Skeletal muscle tissue (tissue), 3 donors: ENCODE measurements at regions not wholly inside any gene's neighbourhood (a gene's known extent, or its start where the extent isn't known, plus 50 kb on each side); places are given as distances from the start of the nearest gene placed in this dataset.

ENCODE experiments used
- H3K27ac ChIP-seq: one replicate; pipeline ENCODE4 v1.7.0; 2013; ENCODE audit warnings: mild to moderate bottlenecking, low read depth, low read length, inconsistent platforms
- H3K27me3 ChIP-seq, 3 donors: one replicate each; pipeline ENCODE4 v1.7.0; 2013; ENCODE audit warnings: low read length in 3 of 3; ENCODE audit not compliant: control insufficient read depth in 3 of 3, insufficient read depth in 3 of 3
- H3K36me3 ChIP-seq, 3 donors: one replicate each; pipeline ENCODE4 v1.7.0; 2013; ENCODE audit warnings: low read length in 3 of 3; ENCODE audit not compliant: control insufficient read depth in 3 of 3, insufficient read depth in 3 of 3
- H3K4me1 ChIP-seq, 3 donors: one replicate each; pipeline ENCODE4 v1.7.0; 2013; ENCODE audit warnings: low read length in 3 of 3, mild to moderate bottlenecking in 3 of 3; ENCODE audit not compliant: control insufficient read depth in 3 of 3, insufficient read depth in 3 of 3
- H3K4me3 ChIP-seq, 3 donors: one replicate each; pipeline ENCODE4 v1.7.0; 2013; ENCODE audit warnings: low read length in 3 of 3
- H3K9ac ChIP-seq, 3 donors: one replicate each; pipeline ENCODE4 v1.7.0; 2013; ENCODE audit warnings: low read length in 3 of 3, mild to moderate bottlenecking in 3 of 3, moderate library complexity in 2 of 3, low read depth in 1 of 3
- H3K9me3 ChIP-seq, 3 donors: one replicate each; pipeline ENCODE4 v1.7.0; 2013; ENCODE audit warnings: low read length in 3 of 3; ENCODE audit not compliant: control insufficient read depth in 3 of 3
- donor health status: Osteomylitis.

- H3K4me3 ChIP-seq = no peak overlapping the region
- H3K4me1 ChIP-seq = peaks cover 4 to 16% (median 9%) of the 10 kb centered on the region in 3 donors
- H3K9ac ChIP-seq = no peak overlapping the region
- no peaks in the 10 kb centered on the region for H3K36me3 ChIP-seq
- no peaks in the 10 kb centered on the region for H3K27me3 ChIP-seq
- no peak overlapping the region for H3K27ac ChIP-seq
- no peaks in the 10 kb centered on the region for H3K9me3 ChIP-seq
Observed at GRCh38 chr5:173529861-173530260, 86.6 kb downstream of the BOD1 start.

GRCh38 chr5:173527671-173528070, 88.8 kb downstream of the BOD1 start:
- Histone ChIP-seq H3K4me1 (peaks cover 4 to 16% (median 9%) of the 10 kb centered on the region in 3 donors), H3K36me3 (no peaks in the 10 kb centered on the region), H3K9ac (no peak overlapping the region), H3K4me3 (no peak overlapping the region), H3K9me3 (no peaks in the 10 kb centered on the region), H3K27ac (no peak overlapping the region), H3K27me3 (no peaks in the 10 kb centered on the region)

GRCh38 chr5:173524136-173524535, 92.3 kb downstream of the BOD1 start:
- Histone ChIP-seq H3K36me3 (no peaks in the 10 kb centered on the region), H3K9me3 (no peaks in the 10 kb centered on the region), H3K27ac (no peak overlapping the region), H3K9ac (no peak overlapping the region), H3K4me1 (peaks cover 0 to 1% (median 0%) of the 10 kb centered on the region in 3 donors), H3K27me3 (no peaks in the 10 kb centered on the region), H3K4me3 (no peak overlapping the region)

- H3K9me3 ChIP-seq = no peaks in the 10 kb centered on the region
- H3K27me3 ChIP-seq = no peaks in the 10 kb centered on the region
- H3K4me1 ChIP-seq = peaks cover 0 to 4% (median 0%) of the 10 kb centered on the region in 3 donors
- H3K9ac ChIP-seq = no peak overlapping the region
- H3K4me3 ChIP-seq = no peak overlapping the region
- H3K27ac ChIP-seq = no peak overlapping the region
- H3K36me3 ChIP-seq = no peaks in the 10 kb centered on the region
Observed at GRCh38 chr5:173523388-173523787, 93.1 kb downstream of the BOD1 start.

- peaks cover 0 to 4% (median 0%) of the 10 kb centered on the region in 3 donors for H3K4me1 ChIP-seq
- H3K27me3 ChIP-seq = no peaks in the 10 kb centered on the region
- no peaks in the 10 kb centered on the region for H3K36me3 ChIP-seq
- no peak overlapping the region for H3K9ac ChIP-seq
- no peaks in the 10 kb centered on the region for H3K9me3 ChIP-seq
- no peak overlapping the region for H3K27ac ChIP-seq
- H3K4me3 ChIP-seq = no peak overlapping the region
Observed at GRCh38 chr5:173522518-173522917, 93.9 kb downstream of the BOD1 start.

- Histone ChIP-seq H3K9ac (no peak overlapping the region), H3K36me3 (no peaks in the 10 kb centered on the region), H3K4me3 (no peak overlapping the region), H3K9me3 (no peaks in the 10 kb centered on the region), H3K4me1 (peaks cover 0 to 4% (median 0%) of the 10 kb centered on the region in 3 donors), H3K27ac (no peak overlapping the region), H3K27me3 (no peaks in the 10 kb centered on the region)
Observed at GRCh38 chr5:173518856-173519255, 97.6 kb downstream of the BOD1 start.

GRCh38 chr5:173517648-173518047, 98.8 kb downstream of the BOD1 start:
- H3K27me3 ChIP-seq = no peaks in the 10 kb centered on the region
- H3K9ac ChIP-seq = no peak overlapping the region
- peaks cover 0 to 4% (median 0%) of the 10 kb centered on the region in 3 donors for H3K4me1 ChIP-seq
- H3K27ac ChIP-seq = no peak overlapping the region
- no peaks in the 10 kb centered on the region for H3K36me3 ChIP-seq
- H3K4me3 ChIP-seq = no peak overlapping the region
- no peaks in the 10 kb centered on the region for H3K9me3 ChIP-seq

GRCh38 chr5:173515526-173515925, 100.9 kb downstream of the BOD1 start:
- H3K4me3 ChIP-seq = no peak overlapping the region
- H3K9ac ChIP-seq = no peak overlapping the region

GRCh38 chr5:173514661-173515060, 101.8 kb downstream of the BOD1 start:
- Histone ChIP-seq H3K9me3 (no peaks in the 10 kb centered on the region), H3K9ac (no peak overlapping the region), H3K4me1 (peaks cover 0 to 4% (median 0%) of the 10 kb centered on the region in 3 donors), H3K27me3 (no peaks in the 10 kb centered on the region), H3K36me3 (no peaks in the 10 kb centered on the region), H3K27ac (no peak overlapping the region), H3K4me3 (no peak overlapping the region)

More at GRCh38 chr5:173515526-173515925, 100.9 kb downstream of the BOD1 start:
- H3K27ac ChIP-seq = no peak overlapping the region
- H3K36me3 ChIP-seq = no peaks in the 10 kb centered on the region
- no peaks in the 10 kb centered on the region for H3K9me3 ChIP-seq
- H3K27me3 ChIP-seq = no peaks in the 10 kb centered on the region
- H3K4me1 ChIP-seq = peaks cover 0 to 4% (median 0%) of the 10 kb centered on the region in 3 donors

- H3K9me3 ChIP-seq = no peaks in the 10 kb centered on the region
- H3K27ac ChIP-seq = no peak overlapping the region
- no peak overlapping the region for H3K4me3 ChIP-seq
- H3K9ac ChIP-seq = no peak overlapping the region
- H3K27me3 ChIP-seq = no peaks in the 10 kb centered on the region
- H3K4me1 ChIP-seq = no peaks in the 10 kb centered on the region
- H3K36me3 ChIP-seq = no peaks in the 10 kb centered on the region
Observed at GRCh38 chr5:173513521-173513991, 102.9 kb downstream of the BOD1 start.
